Esophagus squamous epithelium (tissue), 5 donors: ENCODE measurements at regions not wholly inside any gene's neighbourhood (a gene's known extent, or its start where the extent isn't known, plus 50 kb on each side); places are given as distances from the start of the nearest gene placed in this dataset.
A peak's percentile ranks its signal among the peaks of the same experiment; 100 is the strongest.
"Not testable (repeated sequence)": the region's sequence is repeated elsewhere in the genome, so short reads cannot be mapped to it uniquely, and the experiment has no call there.

Experiments used
- DNase-seq: peaks from one replicate; lab custom pipeline; 2025; lab: John Stamatoyannopoulos, UW
- H3K27ac ChIP-seq, 4 donors: fragments of 200-600 bp; sonication (generic); one replicate each; pipeline ENCODE4 v1.5.1; 2016 to 2019; ENCODE audit warnings: mild to moderate bottlenecking in 1 of 4
- H3K27me3 ChIP-seq, 4 donors: fragments of 200-600 bp; sonication (generic); 1 replicate in 3 of 4; 2 replicates in 1 of 4; pipeline versions ENCODE4 v1.5.1 to v1.6.0; 2017 to 2021; ENCODE audit warnings: antibody characterized with exemption in 1 of 4
- H3K36me3 ChIP-seq, 3 donors: fragments of 200-600 bp; sonication (generic); one replicate each; pipeline ENCODE4 v1.5.1; 2016 to 2019
- H3K4me1 ChIP-seq, 3 donors: fragments of 200-600 bp; sonication (generic); one replicate each; pipeline ENCODE4 v1.5.1; 2017 to 2019
- H3K4me3 ChIP-seq, 4 donors: fragments of 200-600 bp; sonication (generic); 1 replicate in 3 of 4; 2 replicates in 1 of 4; pipeline ENCODE4 v1.5.1; 2016 to 2019; ENCODE audit warnings: mild to moderate bottlenecking in 2 of 4, moderate library complexity in 1 of 4
- H3K9me3 ChIP-seq, 3 donors: fragments of 200-600 bp; sonication (generic); one replicate each; pipeline ENCODE4 v1.5.1; 2016 to 2019
- CTCF ChIP-seq, 6 experiments: fragments of 450-650 bp in 4 of 6; fragments of 200-600 bp in 2 of 6; sonication (generic) in 2 of 6; IDR thresholded peaks; one replicate each; pipeline ENCODE4 v1.5.1; 2016 to 2019; ENCODE audit warnings: antibody characterized with exemption in 6 of 6, mild to moderate bottlenecking in 4 of 6, moderate library complexity in 4 of 6
- POLR2A ChIP-seq, 4 donors: fragments of 450-650 bp; IDR thresholded peaks; one replicate each; pipeline ENCODE4 v1.6.1; 2017; ENCODE audit warnings: antibody characterized with exemption in 4 of 4, mild to moderate bottlenecking in 4 of 4, moderate library complexity in 3 of 4
- WGBS, 2 donors: methylation state at CpG; one replicate each; pipeline ENCODE4 v1.1.5; 2018; 5-methylcytosine and 5-hydroxymethylcytosine counted together
- intact Hi-C: fragments of 100-400 bp; cut with DNase I; formaldehyde crosslinking; loops from one replicate; pipeline ENCODE4 v1.15.0; 2022
- donor health status: DM: yes; HTN: yes; CAD: no.

DNA sequence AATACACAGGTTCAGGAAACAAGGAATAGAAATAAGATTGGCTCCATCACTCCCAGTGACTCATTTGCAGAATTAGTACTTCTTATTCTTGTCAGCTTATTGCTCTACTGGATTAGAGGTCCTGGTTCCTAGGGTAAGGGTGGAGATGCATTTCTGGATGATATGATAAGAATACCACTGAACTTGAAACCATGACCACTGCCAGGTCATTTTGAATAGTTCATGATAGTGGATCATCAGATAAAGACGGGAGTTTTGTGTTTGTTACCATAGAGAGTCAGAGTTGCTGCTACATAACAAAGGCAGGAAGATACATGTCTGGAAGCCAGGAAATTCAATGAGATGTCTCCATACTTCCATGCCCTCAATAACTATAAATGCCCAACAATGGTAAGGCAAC lies 109.2 kb upstream of the FAT1 start:
- intact Hi-C loops, result no loop called here
- Histone ChIP-seq H3K4me1 (no peaks in the 10 kb centered on the region), H3K27me3 (no peaks in the 10 kb centered on the region), H3K36me3 (no peaks in the 10 kb centered on the region), H3K9me3 (no peaks in the 10 kb centered on the region), H3K4me3 (no peak overlapping the region), H3K27ac (no peak overlapping the region)
- whole genome bisulfite sequencing, 2 donors, result 30 to 40% methylated on average over 1 of the region's 1 CpG
- TF ChIP-seq POLR2A (IDR thresholded peaks at IDR 0.05), result no peak
- no peak for TF ChIP-seq CTCF (IDR thresholded peaks at IDR 0.05)
- no peak for DNase-seq

- 74 to 78% methylated on average over 3 of the region's 3 CpGs for WGBS, 2 donors
- DNase-seq, H3K27me3 ChIP-seq, H3K9me3 ChIP-seq, H3K4me3 ChIP-seq, H3K36me3 ChIP-seq, intact Hi-C loops, H3K27ac ChIP-seq: not testable (repeated sequence)
- H3K4me1 ChIP-seq, result peaks cover 0 to 13% (median 3%) of the 10 kb centered on the region in 3 donors
Measured at GRCh38 chr4:186837463-186837862, 113.8 kb upstream of the FAT1 start.

DNA sequence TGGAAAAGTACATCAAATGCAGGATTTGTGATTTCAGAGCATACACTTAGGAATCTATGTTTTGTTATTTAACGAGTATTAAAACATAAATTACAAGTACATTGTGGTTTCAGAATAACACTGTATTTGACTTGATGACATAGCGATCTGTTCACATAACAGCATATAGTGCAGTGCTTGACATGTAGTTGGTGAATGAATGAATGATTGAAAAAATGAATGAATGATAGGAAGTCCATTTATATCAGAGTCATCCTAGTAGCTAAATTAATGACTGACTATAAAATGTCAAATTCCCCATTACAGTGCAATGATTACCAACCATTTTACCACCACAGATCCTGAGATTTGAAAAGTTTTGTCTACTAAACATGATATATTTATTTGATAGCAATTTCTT lies 114.6 kb upstream of the FAT1 start:
- H3K27ac ChIP-seq, result no peak overlapping the region
- no peak for DNase-seq
- H3K9me3 ChIP-seq, result no peaks in the 10 kb centered on the region
- WGBS, 2 donors, result 97 to 100% methylated on average over 2 of the region's 2 CpGs
- no peaks in the 10 kb centered on the region for H3K27me3 ChIP-seq
- TF ChIP-seq POLR2A (IDR thresholded peaks at IDR 0.05) (no peak), CTCF (IDR thresholded peaks at IDR 0.05) (no peak)
- H3K4me3 ChIP-seq, result no peak overlapping the region
- no peaks in the 10 kb centered on the region for H3K36me3 ChIP-seq
- H3K4me1 ChIP-seq, result peaks cover 0 to 15% (median 3%) of the 10 kb centered on the region in 3 donors
- intact Hi-C loops, result no loop called here

DNA sequence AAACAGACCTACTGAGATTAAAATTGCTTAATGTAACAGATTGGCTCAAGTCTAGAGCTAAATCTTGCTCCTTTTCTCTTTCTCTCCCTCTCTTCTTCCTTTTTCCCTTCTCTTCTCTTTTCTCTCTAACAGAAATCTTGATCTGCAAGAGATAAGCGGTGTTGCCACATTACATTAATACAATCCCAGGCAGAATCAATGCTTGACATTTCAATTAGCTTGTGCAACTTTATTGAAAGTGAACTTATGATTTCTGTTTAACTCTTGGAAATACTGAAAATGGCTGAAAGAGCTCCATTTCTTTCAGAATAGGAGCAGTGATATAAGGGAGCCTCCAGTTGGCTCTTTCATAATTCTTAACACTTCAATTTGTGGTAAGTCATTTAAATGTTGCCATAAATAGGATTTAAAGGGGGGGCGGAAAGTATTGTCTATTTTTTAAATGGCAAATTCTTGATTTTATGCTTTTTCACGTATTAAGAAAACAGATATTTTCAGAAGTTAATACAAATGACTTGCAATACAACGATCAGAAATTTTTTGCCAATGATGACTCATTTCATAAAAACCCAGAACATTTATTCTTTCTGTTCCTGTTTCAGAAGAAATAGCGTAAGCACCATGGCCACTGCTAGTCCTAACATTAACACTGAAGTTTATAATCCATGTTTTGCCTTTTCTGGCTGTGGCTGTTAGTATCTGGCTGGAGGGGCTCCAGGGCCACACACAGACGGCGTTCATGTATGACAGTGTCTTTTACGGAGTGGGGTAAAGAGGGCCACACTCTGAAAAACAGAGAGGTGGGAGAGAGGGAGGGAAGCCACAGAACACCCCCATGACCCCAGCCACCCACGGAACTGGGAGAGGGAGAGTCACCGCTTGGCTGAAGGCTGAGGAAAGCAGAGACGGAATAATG lies 115.7 kb upstream of the FAT1 start:
- no peak for DNase-seq
- Histone ChIP-seq H3K4me1 (peaks cover 0 to 25% (median 3%) of the 10 kb centered on the region in 3 donors), H3K9me3 (no peaks in the 10 kb centered on the region), H3K27me3 (no peaks in the 10 kb centered on the region), H3K36me3 (no peaks in the 10 kb centered on the region), H3K4me3 (peak overlapping the region in 3 of 4 donors; percentile 31 to 63 (median 34)), H3K27ac (peak overlapping the region; percentile 63 to 91 (median 72))
- 28 to 36% methylated on average over 11 of the region's 11 CpGs for WGBS, 2 donors
- intact Hi-C loops, result no loop called here
- TF ChIP-seq POLR2A (IDR thresholded peaks at IDR 0.05), result no peak
- no peak for TF ChIP-seq CTCF (IDR thresholded peaks at IDR 0.05)

DNA sequence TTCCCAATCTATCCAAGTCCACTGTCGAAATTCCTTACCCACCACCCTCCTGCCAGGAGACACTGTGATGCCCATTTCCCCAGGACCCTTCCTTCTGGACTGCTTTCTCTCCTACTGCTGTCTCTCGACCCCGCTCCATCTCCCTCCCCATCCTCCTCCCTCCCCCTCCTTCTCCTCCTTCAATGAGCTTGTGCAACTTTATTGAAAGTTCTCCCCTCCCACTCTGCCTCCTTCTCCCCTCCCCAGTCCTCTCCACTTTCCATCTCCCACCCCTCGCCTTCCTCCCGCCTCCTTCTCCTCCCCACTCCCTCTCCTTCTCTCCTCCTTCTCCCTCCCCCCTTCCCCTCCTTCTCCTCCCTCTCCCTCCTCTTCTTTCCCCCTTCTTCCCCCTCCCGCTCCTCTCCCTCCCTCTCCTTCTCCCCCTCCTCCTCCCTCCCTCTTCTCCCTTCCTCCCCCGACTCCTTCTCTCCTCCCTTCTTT lies 116.6 kb upstream of the FAT1 start:
- no peaks in the 10 kb centered on the region for H3K27me3 ChIP-seq
- peaks cover 7 to 34% (median 11%) of the 10 kb centered on the region in 3 donors for H3K4me1 ChIP-seq
- no peaks in the 10 kb centered on the region for H3K9me3 ChIP-seq
- peak overlapping the region; percentile 63 to 91 (median 72) for H3K27ac ChIP-seq
- WGBS, 2 donors, result 37 to 58% methylated on average over 5 of the region's 7 CpGs
- no peaks in the 10 kb centered on the region for H3K36me3 ChIP-seq
- intact Hi-C loops, result no loop called here
- peak in 1 of 4 donors; percentile 24 for TF ChIP-seq POLR2A (IDR thresholded peaks at IDR 0.05)
- TF ChIP-seq CTCF (IDR thresholded peaks at IDR 0.05), result no peak
- no peak for DNase-seq
- H3K4me3 ChIP-seq, result peak overlapping the region; percentile 26 to 63 (median 32)
